ENCODE measurements at regions not wholly inside any gene's neighbourhood (a gene's known extent, or its start where the extent isn't known, plus 50 kb on each side); places are given as distances from the start of the nearest gene placed in this dataset.

- peaks cover 0 to 2% of the 10 kb centered on the region in 2 experiments for H3K27me3 ChIP-seq (ENCODE audit: control insufficient read depth in 2 of 2, insufficient read depth in 2 of 2, low read length in 2 of 2)
- dilution Hi-C loops (cut with MboI; ENCODE audit: extremely low pct_ligation_motif_present, low sequenced_read_pairs) (no loop called here), intact Hi-C loops (cut with micrococcal nuclease) (no loop called here)
- H3K27ac ChIP-seq (ENCODE audit: insufficient read depth, low read depth, low read length), result no peak overlapping the region
- TF ChIP-seq GATA2 (IDR thresholded peaks at IDR 0.05; ENCODE audit: insufficient read depth, insufficient read length, low read depth, low read length) (no peak), JUN (IDR thresholded peaks at IDR 0.05; ENCODE audit: borderline replicate concordance, insufficient read depth, insufficient read length, low read depth) (no peak), FOS (IDR thresholded peaks at IDR 0.05; ENCODE audit: borderline replicate concordance, insufficient read depth, low read length) (no peak), CTCF (IDR thresholded peaks at IDR 0.05; ENCODE audit: extremely low read depth in 1 of 2, insufficient read depth in 1 of 2, low read depth in 1 of 2, low read length in 2 of 2) (no peak), MYC (IDR thresholded peaks at IDR 0.05; ENCODE audit: low read depth, low read length) (no peak), EZH2 (IDR thresholded peaks at IDR 0.05; ENCODE audit: borderline replicate concordance, low read depth, low read length, severe bottlenecking) (no peak), POLR2A (IDR thresholded peaks at IDR 0.05; ENCODE audit: low read depth, low read length) (no peak)
- no peaks in the 10 kb centered on the region for H3K9me3 ChIP-seq (replicated peaks; ENCODE audit: control insufficient read depth, insufficient read depth, low read length)
- no peak overlapping the region for H3K4me3 ChIP-seq (replicated peaks in 1 of 3; ENCODE audit: insufficient read depth in 1 of 3, low read depth in 1 of 3, low read length in 3 of 3)
- H3K79me2 ChIP-seq (ENCODE audit: control insufficient read depth, insufficient read depth, low read length), result no peaks in the 10 kb centered on the region
- H3K9ac ChIP-seq (replicated peaks; ENCODE audit: extremely low read depth, insufficient read depth, low read length), result no peak overlapping the region
- H4K20me1 ChIP-seq (replicated peaks; ENCODE audit: control insufficient read depth, extremely low read depth, insufficient read depth, low read length), result no peaks in the 10 kb centered on the region
- H3K9me1 ChIP-seq (replicated peaks; ENCODE audit: control insufficient read depth, extremely low read depth, insufficient read depth, low read length), result no peaks in the 10 kb centered on the region
- ChIA-PET POLR2A (no interaction called here), CTCF (no interaction called here)
- BruUV-seq (replicated peaks), result no TSS peak
- H3K4me1 ChIP-seq (ENCODE audit: control insufficient read depth, extremely low read depth, insufficient read depth, low read length), result no peaks in the 10 kb centered on the region
- peak overlapping the region; percentile 3 for H3K4me2 ChIP-seq (ENCODE audit: insufficient read depth, low read length)
- H2AFZ ChIP-seq (ENCODE audit: low read depth, low read length), result no peak overlapping the region
- FAIRE-seq (peak; percentile 58), DNase-seq (ENCODE audit: low read depth, low spot score) (no peak)
- H3K36me3 ChIP-seq (ENCODE audit: control insufficient read depth in 2 of 2, extremely low read depth in 1 of 2, insufficient read depth in 2 of 2, low read length in 2 of 2), result no peaks in the 10 kb centered on the region
These were observed 59.2 kb upstream of the ADORA2B start for GRCh38 chr17:15885770-15886169.

GRCh38 chr17:15886221-15886620, 58.7 kb upstream of the ADORA2B start:
- intact Hi-C loops (cut with micrococcal nuclease) (no loop called here), dilution Hi-C loops (cut with MboI; ENCODE audit: extremely low pct_ligation_motif_present, low sequenced_read_pairs) (no loop called here)
- Histone ChIP-seq H3K4me1 (ENCODE audit: control insufficient read depth, extremely low read depth, insufficient read depth, low read length) (no peaks in the 10 kb centered on the region), H2AFZ (ENCODE audit: low read depth, low read length) (no peak overlapping the region), H3K4me3 (replicated peaks in 1 of 3; ENCODE audit: insufficient read depth in 1 of 3, low read depth in 1 of 3, low read length in 3 of 3) (no peak overlapping the region), H3K36me3 (ENCODE audit: control insufficient read depth in 2 of 2, extremely low read depth in 1 of 2, insufficient read depth in 2 of 2, low read length in 2 of 2) (no peaks in the 10 kb centered on the region), H4K20me1 (replicated peaks; ENCODE audit: control insufficient read depth, extremely low read depth, insufficient read depth, low read length) (no peaks in the 10 kb centered on the region), H3K27me3 (ENCODE audit: control insufficient read depth in 2 of 2, insufficient read depth in 2 of 2, low read length in 2 of 2) (peaks cover 0 to 2% of the 10 kb centered on the region in 2 experiments), H3K4me2 (ENCODE audit: insufficient read depth, low read length) (no peak overlapping the region), H3K9ac (replicated peaks; ENCODE audit: extremely low read depth, insufficient read depth, low read length) (no peak overlapping the region), H3K9me1 (replicated peaks; ENCODE audit: control insufficient read depth, extremely low read depth, insufficient read depth, low read length) (no peaks in the 10 kb centered on the region), H3K9me3 (replicated peaks; ENCODE audit: control insufficient read depth, insufficient read depth, low read length) (no peaks in the 10 kb centered on the region), H3K79me2 (ENCODE audit: control insufficient read depth, insufficient read depth, low read length) (no peaks in the 10 kb centered on the region), H3K27ac (ENCODE audit: insufficient read depth, low read depth, low read length) (no peak overlapping the region)
- CTCF ChIA-PET, result no interaction called here
- no TSS peak for BruUV-seq (replicated peaks)
- DNase-seq (ENCODE audit: low read depth, low spot score), result no peak
- POLR2A ChIA-PET, result no interaction called here
- TF ChIP-seq MAX (IDR thresholded peaks at IDR 0.05; ENCODE audit: insufficient read depth, insufficient read length) (no peak), EZH2 (IDR thresholded peaks at IDR 0.05; ENCODE audit: borderline replicate concordance, low read depth, low read length, severe bottlenecking) (no peak), GATA2 (IDR thresholded peaks at IDR 0.05; ENCODE audit: insufficient read depth, insufficient read length, low read depth, low read length) (no peak), CTCF (IDR thresholded peaks at IDR 0.05; ENCODE audit: extremely low read depth in 1 of 2, insufficient read depth in 1 of 2, low read depth in 1 of 2, low read length in 2 of 2) (no peak), POLR2A (IDR thresholded peaks at IDR 0.05; ENCODE audit: low read depth, low read length) (no peak), POLR2AphosphoS5 (IDR thresholded peaks at IDR 0.05; ENCODE audit: insufficient read depth, low read depth, low read length) (no peak), JUN (IDR thresholded peaks at IDR 0.05; ENCODE audit: borderline replicate concordance, insufficient read depth, insufficient read length, low read depth) (no peak), FOS (IDR thresholded peaks at IDR 0.05; ENCODE audit: borderline replicate concordance, insufficient read depth, low read length) (no peak), MYC (IDR thresholded peaks at IDR 0.05; ENCODE audit: low read depth, low read length) (no peak)
- no peak for FAIRE-seq
